ENCODE measurements at regions not wholly inside any gene's neighbourhood (a gene's known extent, or its start where the extent isn't known, plus 50 kb on each side); places are given as distances from the start of the nearest gene placed in this dataset.
"Not testable (repeated sequence)": the region's sequence is repeated elsewhere in the genome, so short reads cannot be mapped to it uniquely, and the experiment has no call there.

GRCh38 chr2:149765636-149766035 is 178.1 kb upstream of the MMADHC start:
- no peak for DNase-seq

GRCh38 chr2:149765003-149765402 is 177.4 kb upstream of the MMADHC start:
- DNase-seq, result no peak

DNA sequence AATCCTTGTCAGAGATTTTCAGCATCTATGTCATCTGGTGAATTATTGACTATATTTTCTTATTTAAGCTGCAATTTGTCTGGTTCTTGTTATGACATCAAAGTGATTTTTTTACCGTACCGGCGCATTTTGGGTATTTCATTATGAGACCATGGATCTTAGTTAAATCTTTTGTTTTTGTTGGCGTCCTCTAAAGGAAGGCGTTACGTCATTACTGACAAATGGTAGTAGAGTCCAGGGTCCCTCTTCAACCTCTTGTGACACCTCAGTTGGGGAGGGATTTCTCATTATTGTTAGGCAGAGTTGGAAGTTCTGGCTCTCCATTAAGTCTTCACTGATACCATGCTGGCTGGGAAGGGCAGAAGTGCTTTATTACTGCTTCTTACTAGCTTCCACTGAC is 175.8 kb upstream of the MMADHC start:
- no peak for DNase-seq

GRCh38 chr2:149761611-149762010 is 174.0 kb upstream of the MMADHC start:
- DNase-seq, result no peak

DNA sequence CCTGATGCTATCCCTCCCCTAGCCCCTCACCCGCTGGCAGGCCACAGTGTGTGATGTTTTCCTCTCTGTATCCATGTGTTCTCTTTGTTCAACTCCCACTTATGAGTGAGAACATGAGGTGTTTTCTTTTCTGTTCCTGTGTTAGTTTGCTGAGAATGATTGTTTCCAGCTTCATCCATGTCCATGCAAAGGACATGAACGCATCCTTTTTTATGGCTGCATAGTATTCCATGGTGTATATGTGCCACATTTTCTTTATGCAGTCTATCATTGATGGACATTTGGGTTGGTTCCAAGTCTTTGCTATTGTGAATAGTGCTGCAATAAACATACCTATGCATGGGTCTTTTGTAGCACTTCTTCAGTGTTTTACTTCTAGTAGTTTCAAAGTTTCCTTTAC is 171.8 kb upstream of the MMADHC start:
- DNase-seq, result not testable (repeated sequence)

- not testable (repeated sequence) for DNase-seq
These were observed 167.1 kb upstream of the MMADHC start for GRCh38 chr2:149754722-149755121.

DNA sequence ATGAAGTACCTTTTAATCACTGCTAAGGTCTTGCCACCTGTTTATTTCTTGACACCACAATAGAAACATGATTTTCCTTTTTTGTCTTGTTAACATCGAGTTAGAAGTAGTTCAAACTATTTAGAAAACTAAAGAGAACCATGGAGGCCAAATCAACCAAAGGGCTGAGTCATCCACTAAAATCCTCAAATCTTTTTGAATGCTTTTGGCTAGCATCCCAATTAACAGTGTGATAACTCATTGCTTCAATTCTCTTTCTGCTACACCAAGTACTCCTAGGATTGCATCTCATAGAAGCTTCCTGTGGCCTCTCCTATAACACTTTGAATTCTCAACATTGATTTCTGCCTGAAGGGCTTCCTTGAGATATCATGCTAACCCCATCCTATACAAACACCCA is 159.9 kb upstream of the MMADHC start:
- DNase-seq, result no peak

GRCh38 chr2:149745396-149746230 is 158.0 kb upstream of the MMADHC start:
- DNase-seq, result no peak

DNA sequence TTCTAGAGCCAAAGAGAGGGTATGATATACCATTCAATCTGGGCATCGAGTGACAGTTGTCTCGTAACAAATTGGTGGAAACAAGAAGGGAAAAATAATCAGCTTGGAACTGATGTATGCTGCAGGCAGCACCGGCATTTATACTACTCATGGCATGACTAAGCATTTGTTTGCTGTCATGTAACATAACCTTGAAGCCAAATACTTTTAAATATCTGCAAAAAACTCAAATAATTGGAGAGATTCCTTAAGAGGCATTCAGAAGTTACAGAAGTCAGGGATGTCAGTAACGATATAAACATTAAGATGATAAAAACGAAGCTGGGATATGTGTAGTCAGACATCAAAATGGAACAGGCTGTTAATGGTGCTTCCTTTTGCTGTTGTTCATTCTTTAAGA is 157.3 kb upstream of the MMADHC start:
- no peak for DNase-seq

- no peak for DNase-seq
These were observed 156.4 kb upstream of the MMADHC start for GRCh38 chr2:149743842-149744448.

DNA sequence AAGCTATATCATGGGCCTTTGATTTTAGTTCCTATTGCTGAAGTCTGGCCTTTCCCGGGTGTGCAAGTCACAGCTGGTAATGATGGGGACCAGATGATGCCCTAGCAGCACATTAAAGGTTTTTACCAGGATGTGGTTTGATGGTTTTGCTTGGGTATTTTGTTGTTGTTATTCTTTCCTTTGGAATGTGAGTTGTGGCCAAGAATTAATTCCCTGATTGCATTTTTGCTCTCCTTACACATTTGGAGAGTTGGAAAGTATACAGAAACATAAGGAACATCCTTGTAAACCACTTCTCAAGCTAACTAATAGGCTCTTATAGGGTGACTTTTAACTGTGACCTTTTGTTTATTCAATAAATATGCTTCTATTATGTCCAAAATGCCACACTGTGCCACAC is 154.1 kb upstream of the MMADHC start:
- DNase-seq, result no peak

- no peak for DNase-seq
These were observed 152.9 kb upstream of the MMADHC start for GRCh38 chr2:149740490-149740889.

GRCh38 chr2:149739883-149740265 is 152.3 kb upstream of the MMADHC start:
- no peak for DNase-seq

GRCh38 chr2:149739171-149739882 is 151.8 kb upstream of the MMADHC start:
- DNase-seq, result no peak

DNA sequence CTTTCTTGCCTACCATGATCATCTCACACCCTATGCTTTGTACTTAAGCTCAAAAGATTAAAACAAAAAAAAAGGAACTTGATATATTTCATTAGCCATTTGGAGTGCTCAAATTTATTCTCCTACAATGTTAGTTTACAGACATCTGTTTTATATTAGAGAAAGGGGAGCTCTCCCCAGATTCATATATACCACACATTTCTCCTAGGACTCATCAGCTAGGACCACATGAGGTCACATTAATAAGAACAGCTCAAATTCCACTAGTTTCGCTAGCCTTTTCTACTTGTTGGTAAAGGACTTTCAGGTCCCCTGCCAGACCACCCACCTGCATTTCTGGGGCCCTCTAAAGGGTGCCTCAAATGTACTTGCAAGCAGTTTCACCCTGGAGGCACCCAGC is 151.2 kb upstream of the MMADHC start:
- DNase-seq, result no peak

DNA sequence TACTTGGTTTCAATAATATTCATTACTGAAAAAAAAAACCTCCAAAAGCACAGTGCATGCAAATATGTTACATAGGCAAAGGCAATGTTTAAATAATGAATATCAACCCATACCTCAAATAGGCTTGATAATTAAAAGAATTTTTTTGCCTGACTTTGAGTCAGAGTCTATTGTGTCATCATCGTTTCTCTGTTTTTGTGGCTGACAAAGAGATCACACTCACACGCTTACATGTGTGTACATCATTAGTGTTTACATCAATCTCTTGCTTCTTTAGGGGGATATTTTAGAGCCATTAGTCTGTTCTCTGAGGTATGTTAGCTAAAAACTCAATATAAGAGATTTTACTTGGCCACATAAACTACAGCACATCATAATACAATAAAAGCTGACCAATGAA is 150.3 kb upstream of the MMADHC start:
- no peak for DNase-seq

DNA sequence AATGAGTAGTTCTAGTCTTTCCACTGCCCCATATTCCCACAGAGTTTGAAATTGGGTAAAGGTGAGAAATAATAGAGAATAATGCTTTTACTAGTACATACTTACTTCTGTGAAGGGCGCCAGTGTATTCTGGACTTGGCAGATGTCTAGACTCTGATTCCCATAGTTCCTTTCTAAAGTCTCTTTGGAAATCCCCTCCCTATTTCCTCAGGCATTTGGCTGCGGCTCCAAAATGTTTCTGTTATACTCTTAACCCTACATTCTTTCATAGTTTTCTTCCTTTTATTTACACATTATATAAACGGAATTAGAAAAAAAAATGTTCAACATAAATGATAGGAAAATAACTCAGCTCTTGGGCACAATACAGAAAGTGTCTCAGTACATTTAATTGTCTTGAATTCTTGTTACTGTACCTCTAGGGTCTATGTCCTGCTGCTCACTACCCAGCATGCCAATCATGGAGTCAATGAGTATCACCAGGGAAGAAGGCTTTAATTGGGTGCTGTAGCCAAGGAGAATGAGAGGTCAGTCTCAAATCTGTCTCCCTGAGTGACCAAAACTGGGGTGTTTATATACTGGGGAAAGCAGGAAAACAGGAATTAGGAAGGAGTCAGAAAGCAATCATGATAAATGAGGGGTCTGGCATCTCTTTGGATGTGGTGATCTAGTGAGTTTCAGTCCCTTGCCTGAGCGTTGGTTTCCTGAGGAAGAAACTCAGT is 147.8 kb upstream of the MMADHC start:
- DNase-seq, result no peak

- DNase-seq, result no peak
These were observed 146.5 kb upstream of the MMADHC start for GRCh38 chr2:149733936-149734685.

- no peak for DNase-seq
These were observed 145.2 kb upstream of the MMADHC start for GRCh38 chr2:149732730-149733290.

DNA sequence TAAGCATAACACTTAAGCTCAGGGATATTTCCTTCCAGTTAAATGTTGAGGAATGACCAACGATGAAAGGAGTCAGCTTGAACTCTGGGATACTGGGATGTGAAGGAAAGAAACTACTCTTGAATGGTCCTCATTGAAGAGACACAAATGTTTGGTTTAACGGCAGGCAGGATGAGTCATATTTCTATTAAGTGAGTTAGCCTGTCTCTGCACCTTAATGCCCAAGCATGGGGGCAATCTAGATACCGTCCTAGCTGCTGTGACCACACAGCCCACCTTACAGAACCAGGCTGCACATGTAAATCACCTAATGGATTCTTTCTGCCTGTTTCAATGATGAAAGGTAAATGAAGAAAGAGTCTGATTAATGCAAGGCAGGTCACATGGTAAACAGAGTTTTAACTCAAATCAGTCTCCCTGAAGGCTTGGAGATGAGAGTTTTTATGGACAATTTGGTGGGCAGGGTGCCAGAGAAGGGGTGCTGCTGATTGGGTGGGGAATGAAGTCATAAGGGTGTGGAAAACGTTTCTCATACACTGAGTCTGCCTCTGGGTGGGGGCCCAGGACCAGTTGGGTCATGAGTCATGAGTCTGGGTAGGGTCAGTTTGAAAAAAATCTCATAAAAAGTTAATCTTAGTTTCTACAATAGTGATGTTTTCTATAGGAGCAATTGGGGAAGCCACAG is 144.6 kb upstream of the MMADHC start:
- no peak for DNase-seq

GRCh38 chr2:149731079-149731478 is 143.5 kb upstream of the MMADHC start:
- no peak for DNase-seq

GRCh38 chr2:149729586-149729985 is 142.0 kb upstream of the MMADHC start:
- DNase-seq, result no peak

Measured in GOT3 (cell line).